Esophagus (tissue), 2 donors: ENCODE measurements at regions not wholly inside any gene's neighbourhood (a gene's known extent, or its start where the extent isn't known, plus 50 kb on each side); places are given as distances from the start of the nearest gene placed in this dataset.

ENCODE experiments used
- H3K27ac ChIP-seq, 2 donors: one replicate each; pipeline ENCODE4 v1.5.1; 2013; ENCODE audit warnings: low read depth in 2 of 2, mild to moderate bottlenecking in 2 of 2, inconsistent platforms in 1 of 2, low read length in 1 of 2, moderate library complexity in 1 of 2
- H3K27me3 ChIP-seq, 2 donors: one replicate each; pipeline ENCODE4 v1.6.1; 2013; ENCODE audit warnings: low read length in 2 of 2, control low read depth in 1 of 2, mild to moderate bottlenecking in 1 of 2; ENCODE audit not compliant: insufficient read depth in 2 of 2, control insufficient read depth in 1 of 2
- H3K36me3 ChIP-seq, 2 donors: one replicate each; pipeline ENCODE4 v1.6.1; 2013; ENCODE audit warnings: low read length in 1 of 2; ENCODE audit not compliant: control insufficient read depth in 2 of 2, insufficient read depth in 2 of 2
- H3K4me1 ChIP-seq, 2 donors: one replicate each; pipeline ENCODE4 v1.6.1; 2013; ENCODE audit warnings: low read length in 1 of 2; ENCODE audit not compliant: control insufficient read depth in 2 of 2, insufficient read depth in 2 of 2
- H3K4me3 ChIP-seq, 2 donors: one replicate each; pipeline ENCODE4 v1.5.1; 2013; ENCODE audit warnings: low read length in 2 of 2, mild to moderate bottlenecking in 2 of 2, low read depth in 1 of 2, moderate library complexity in 1 of 2
- H3K9me3 ChIP-seq, 2 donors: one replicate each; pipeline ENCODE4 v1.6.1; 2013; ENCODE audit warnings: mild to moderate bottlenecking in 2 of 2, low read depth in 1 of 2, low read length in 1 of 2, moderate library complexity in 1 of 2; ENCODE audit not compliant: control insufficient read depth in 2 of 2, insufficient read depth in 1 of 2
- WGBS, 2 donors: extraction: QIAGEN DNeasy Blood & Tissue Kit; methylation state at CpG; one replicate each; pipeline ENCODE4 v1.1.7; 2013; 5-methylcytosine and 5-hydroxymethylcytosine counted together
- donor health status: healthy with polysubstance abuse.
- donor health status: Bipolar disorder and iron deficiency.

DNA sequence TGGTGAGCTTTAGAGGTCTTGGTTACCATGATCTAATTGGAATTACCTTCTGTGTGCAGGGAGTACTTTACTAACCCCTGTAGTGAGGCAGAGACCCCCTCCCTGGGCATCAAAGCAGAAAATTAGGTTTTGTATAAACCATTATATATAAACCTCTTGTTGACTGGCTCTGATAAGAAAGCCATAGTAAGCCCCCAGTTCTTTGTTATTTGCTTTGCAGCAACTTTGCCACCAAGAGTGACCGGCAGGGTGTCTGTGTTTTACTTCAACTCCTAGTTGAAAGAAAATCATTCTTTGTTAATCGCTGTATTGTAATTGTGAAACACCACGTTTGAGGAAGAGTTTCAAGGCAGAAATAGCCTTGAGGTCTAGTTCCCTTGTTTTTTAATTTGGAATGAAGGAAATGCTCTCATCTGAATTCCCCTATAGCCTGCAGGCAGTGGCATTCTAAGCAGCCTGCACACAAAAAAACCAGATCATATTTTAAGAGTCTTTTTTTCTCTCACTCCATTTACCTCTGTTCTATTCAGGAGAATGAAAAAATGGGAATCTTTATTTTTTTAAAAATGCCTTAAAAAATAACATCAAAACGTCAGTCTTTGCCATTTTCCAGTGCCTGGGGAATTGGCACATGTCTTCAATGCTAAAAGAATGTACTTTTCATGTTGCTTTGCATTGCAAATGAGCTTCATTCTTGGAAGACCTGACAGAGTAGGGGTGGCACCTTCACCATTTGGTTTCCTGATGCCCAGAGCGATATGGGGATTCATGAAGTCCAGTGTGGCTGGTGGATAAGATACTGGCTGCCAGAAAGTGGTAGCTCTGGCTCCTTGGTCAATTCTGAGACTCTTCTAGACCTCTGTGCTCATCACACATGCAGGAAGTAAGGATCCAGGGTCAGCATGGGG, 338.1 kb downstream of the SLC4A3 start:
- Histone ChIP-seq H3K4me3 (no peak overlapping the region), H3K27me3 (no peaks in the 10 kb centered on the region), H3K4me1 (no peaks in the 10 kb centered on the region), H3K27ac (no peak overlapping the region), H3K9me3 (no peaks in the 10 kb centered on the region), H3K36me3 (no peaks in the 10 kb centered on the region)
- 35 to 41% methylated on average over 5 of the region's 5 CpGs for WGBS, 2 donors

DNA sequence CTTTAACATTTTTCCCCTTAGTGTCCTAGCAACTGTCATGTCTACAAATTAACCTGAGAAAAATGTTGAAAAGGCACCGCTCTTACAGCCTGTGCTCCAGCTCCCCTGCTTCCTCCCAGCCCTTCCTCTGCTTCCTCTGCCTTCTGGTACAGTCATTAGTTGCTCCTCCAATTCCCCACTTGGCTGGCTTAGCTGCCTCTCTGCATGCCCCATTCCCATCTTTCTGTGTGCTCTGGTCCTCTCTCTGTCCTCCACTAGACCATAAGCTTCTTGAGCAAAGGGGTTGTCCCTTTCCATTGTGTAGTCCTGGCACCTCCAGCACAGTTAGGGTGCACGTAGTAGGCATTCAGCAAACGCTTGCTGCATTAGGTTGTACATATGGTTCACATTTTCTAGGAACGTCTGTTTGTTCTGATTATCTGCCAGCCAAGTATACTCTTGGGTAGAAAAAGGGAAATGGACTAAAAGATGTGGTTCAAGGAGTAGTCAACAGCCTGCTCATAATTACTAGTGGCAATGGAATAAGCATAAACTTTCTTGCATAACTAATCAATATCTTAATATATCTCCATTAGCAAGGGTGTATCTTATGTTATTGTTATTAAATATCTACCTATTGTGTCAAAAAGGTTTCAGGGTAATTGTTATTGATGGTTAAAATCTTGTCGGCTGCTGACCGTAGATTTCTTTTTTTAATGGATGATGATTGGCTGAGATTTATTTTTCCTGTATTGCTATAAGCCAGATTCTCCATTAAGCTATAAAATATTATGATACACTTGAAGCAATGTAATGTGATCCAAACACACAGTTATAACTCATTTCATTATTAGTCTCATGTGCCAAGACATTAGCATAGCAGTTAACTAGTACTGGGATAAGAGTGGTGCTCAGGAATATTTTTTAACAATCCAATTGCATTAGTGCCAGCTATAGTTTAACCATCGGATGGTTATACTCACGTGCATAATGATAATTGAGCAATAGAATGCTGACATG, 340.1 kb downstream of the SLC4A3 start:
- 61 to 67% methylated on average over 8 of the region's 8 CpGs for WGBS, 2 donors
- H3K27me3 ChIP-seq = no peaks in the 10 kb centered on the region
- H3K9me3 ChIP-seq = no peaks in the 10 kb centered on the region
- no peak overlapping the region for H3K4me3 ChIP-seq
- no peaks in the 10 kb centered on the region for H3K4me1 ChIP-seq
- H3K36me3 ChIP-seq = no peaks in the 10 kb centered on the region
- H3K27ac ChIP-seq = no peak overlapping the region

DNA sequence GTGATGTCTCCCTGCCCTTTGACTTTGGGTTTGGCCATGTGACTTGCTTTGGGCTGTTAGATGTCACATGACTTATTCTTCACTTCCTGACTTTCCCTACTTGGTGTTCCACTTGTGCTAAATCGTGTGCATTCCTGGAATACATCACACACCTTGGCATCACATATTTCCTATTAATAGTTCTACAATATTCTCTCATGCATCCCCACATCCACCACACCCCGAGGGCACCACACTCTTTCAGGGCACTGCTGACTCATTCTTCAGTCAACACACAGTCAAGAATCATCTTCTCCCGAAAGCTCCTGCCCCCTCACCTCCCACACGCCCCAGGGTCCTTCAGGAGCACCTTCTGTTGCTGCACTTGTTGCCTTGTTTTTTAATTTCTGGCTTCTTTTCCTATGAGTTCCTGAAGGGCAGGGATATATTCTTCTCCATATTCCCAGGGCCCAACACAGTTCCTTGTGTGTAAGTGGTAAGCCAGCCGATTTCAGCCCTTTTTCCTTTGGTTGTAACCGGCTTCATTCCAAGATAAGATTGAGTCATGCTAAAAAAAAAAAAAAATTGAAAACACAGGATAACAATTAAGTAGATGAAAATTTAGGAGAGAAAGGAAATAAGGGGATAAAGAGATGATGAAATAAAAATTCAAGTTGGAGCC, 341.4 kb downstream of the SLC4A3 start:
- no peaks in the 10 kb centered on the region for H3K36me3 ChIP-seq
- 50 to 65% methylated on average over 6 of the region's 6 CpGs for WGBS, 2 donors
- no peaks in the 10 kb centered on the region for H3K27me3 ChIP-seq
- no peak overlapping the region for H3K4me3 ChIP-seq
- H3K4me1 ChIP-seq = no peaks in the 10 kb centered on the region
- no peak overlapping the region for H3K27ac ChIP-seq
- no peaks in the 10 kb centered on the region for H3K9me3 ChIP-seq

- no peak overlapping the region for H3K4me3 ChIP-seq
- 67 to 82% methylated on average over 4 of the region's 4 CpGs for WGBS, 2 donors
- no peaks in the 10 kb centered on the region for H3K4me1 ChIP-seq
Measured at GRCh38 chr2:219969508-219969907, 342.1 kb downstream of the SLC4A3 start.

DNA sequence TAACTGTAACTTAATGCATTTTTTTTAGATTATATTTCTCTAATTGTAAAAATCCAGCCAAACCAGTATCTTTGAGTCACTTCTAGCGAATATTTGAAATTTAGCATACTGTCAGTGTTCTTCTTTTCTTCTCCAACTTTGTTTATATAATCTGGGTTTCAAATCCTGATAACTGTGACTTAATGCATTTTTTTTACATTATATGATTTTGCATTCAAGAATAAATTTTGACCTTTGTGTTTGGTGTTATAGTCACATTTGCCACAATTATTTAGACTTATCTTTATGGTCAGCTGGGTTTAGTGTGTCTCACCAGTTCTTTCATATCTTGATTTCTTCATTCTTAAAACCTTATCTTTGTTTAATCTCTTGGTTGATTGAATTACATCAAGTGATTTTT, 345.7 kb downstream of the SLC4A3 start:
- no peaks in the 10 kb centered on the region for H3K9me3 ChIP-seq
- no peaks in the 10 kb centered on the region for H3K36me3 ChIP-seq
- H3K4me1 ChIP-seq = no peaks in the 10 kb centered on the region
- no peak overlapping the region for H3K27ac ChIP-seq
- no peak overlapping the region for H3K4me3 ChIP-seq
- no peaks in the 10 kb centered on the region for H3K27me3 ChIP-seq
- WGBS, 2 donors = 75 to 83% methylated on average over 1 of the region's 1 CpG

More at GRCh38 chr2:219969508-219969907, 342.1 kb downstream of the SLC4A3 start:
- Histone ChIP-seq H3K36me3 (no peaks in the 10 kb centered on the region), H3K27ac (no peak overlapping the region), H3K9me3 (no peaks in the 10 kb centered on the region), H3K27me3 (no peaks in the 10 kb centered on the region)

- WGBS, 2 donors = 75% methylated on average over 2 of the region's 2 CpGs
- Histone ChIP-seq H3K4me3 (no peak overlapping the region), H3K9me3 (no peaks in the 10 kb centered on the region), H3K36me3 (no peaks in the 10 kb centered on the region), H3K4me1 (no peaks in the 10 kb centered on the region), H3K27ac (no peak overlapping the region), H3K27me3 (no peaks in the 10 kb centered on the region)
Measured at GRCh38 chr2:219976871-219977270, 349.4 kb downstream of the SLC4A3 start.

DNA sequence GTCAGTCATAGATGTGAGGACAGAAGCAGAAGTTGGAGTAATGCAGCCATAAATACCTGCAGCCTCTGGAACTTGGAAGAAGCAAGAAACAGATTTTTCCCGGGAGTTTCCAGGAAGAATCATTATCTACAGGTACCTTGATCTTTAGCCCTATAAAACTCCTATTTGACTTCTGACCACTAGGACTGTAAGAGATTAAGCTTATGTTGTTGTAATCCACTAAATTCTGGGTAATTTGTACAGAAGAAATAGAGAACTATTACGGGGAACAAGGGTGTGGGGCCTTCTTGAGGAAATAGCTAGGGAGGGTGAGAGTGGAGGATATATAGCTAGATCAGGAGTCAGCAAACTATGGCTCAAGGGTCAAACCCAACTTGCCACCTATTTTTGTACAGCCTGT, 353.2 kb downstream of the SLC4A3 start:
- 71 to 87% methylated on average over 2 of the region's 2 CpGs for WGBS, 2 donors
- H3K27ac ChIP-seq = no peak overlapping the region
- H3K36me3 ChIP-seq = no peaks in the 10 kb centered on the region
- no peaks in the 10 kb centered on the region for H3K9me3 ChIP-seq
- H3K4me1 ChIP-seq = no peaks in the 10 kb centered on the region
- no peaks in the 10 kb centered on the region for H3K27me3 ChIP-seq
- H3K4me3 ChIP-seq = no peak overlapping the region

- Histone ChIP-seq H3K4me1 (peaks cover 0 to 3% of the 10 kb centered on the region in 2 donors), H3K36me3 (no peaks in the 10 kb centered on the region), H3K27ac (no peak overlapping the region), H3K4me3 (no peak overlapping the region), H3K27me3 (no peaks in the 10 kb centered on the region), H3K9me3 (no peaks in the 10 kb centered on the region)
Measured at GRCh38 chr2:219983836-219984235, 356.4 kb downstream of the SLC4A3 start.

GRCh38 chr2:219985017-219985416, 357.6 kb downstream of the SLC4A3 start:
- WGBS, 2 donors = 76 to 78% methylated on average over 3 of the region's 3 CpGs
- Histone ChIP-seq H3K27me3 (no peaks in the 10 kb centered on the region), H3K27ac (no peak overlapping the region), H3K4me3 (no peak overlapping the region), H3K4me1 (peaks cover 0 to 3% of the 10 kb centered on the region in 2 donors), H3K36me3 (no peaks in the 10 kb centered on the region), H3K9me3 (no peaks in the 10 kb centered on the region)
